Activated T-cell treated with anti-CD3 and anti-CD28 coated beads, Interleukin-2, amount 50 U/mL, for 4 hours (primary cell): ENCODE measurements at regions not wholly inside any gene's neighbourhood (a gene's known extent, or its start where the extent isn't known, plus 50 kb on each side); places are given as distances from the start of the nearest gene placed in this dataset.

Experiments
- ATAC-seq, 2 donors: fragments of 200-7000 bp; cut with Tn5 transposase; one replicate each; pipeline ENCODE4 v1.10.0; 2021
- DNase-seq: peaks from one replicate; pipeline ENCODE4 v3.0.0-alpha.2; 2020
- H3K27me3 Mint-ChIP-seq: one replicate; pipeline ENCODE4 v1.8.0; 2021; ENCODE audit warnings: low read depth, mixed read lengths
- H3K36me3 Mint-ChIP-seq: one replicate; pipeline ENCODE4 v1.8.0; 2022; ENCODE audit warnings: mixed read lengths; ENCODE audit not compliant: insufficient read depth
- H3K4me1 Mint-ChIP-seq: one replicate; pipeline ENCODE4 v1.8.0; 2021; ENCODE audit warnings: low read depth, mixed read lengths
- H3K4me3 Mint-ChIP-seq: one replicate; pipeline ENCODE4 v1.8.0; 2021; ENCODE audit warnings: mild to moderate bottlenecking, moderate library complexity, mixed read lengths
- H3K9me3 Mint-ChIP-seq: one replicate; pipeline ENCODE4 v1.8.0; 2021; ENCODE audit warnings: mixed read lengths

- Mint-ChIP-seq H3K27me3 (peaks cover 2% of the 10 kb centered on the region), H3K9me3 (no peaks in the 10 kb centered on the region), H3K36me3 (no peaks in the 10 kb centered on the region), H3K4me3 (no peak overlapping the region), H3K4me1 (no peaks in the 10 kb centered on the region)
- ATAC-seq (no peak), DNase-seq (no peak)
Measured at GRCh38 chr14:36055681-36056225, 120.8 kb downstream of the PTCSC3 start.

- no peaks in the 10 kb centered on the region for H3K4me1 Mint-ChIP-seq
- peaks cover 2% of the 10 kb centered on the region for H3K27me3 Mint-ChIP-seq
- no peak overlapping the region for H3K4me3 Mint-ChIP-seq
- ATAC-seq (no peak), DNase-seq (no peak)
- H3K9me3 Mint-ChIP-seq = no peaks in the 10 kb centered on the region
- H3K36me3 Mint-ChIP-seq = no peaks in the 10 kb centered on the region
Measured at GRCh38 chr14:36055052-36055378, 121.5 kb downstream of the PTCSC3 start.

GRCh38 chr14:36054353-36055051, 122.0 kb downstream of the PTCSC3 start:
- Mint-ChIP-seq H3K36me3 (no peaks in the 10 kb centered on the region), H3K4me3 (no peak overlapping the region), H3K9me3 (no peaks in the 10 kb centered on the region), H3K27me3 (peaks cover 2% of the 10 kb centered on the region), H3K4me1 (no peaks in the 10 kb centered on the region)
- no peak for ATAC-seq
- no peak for DNase-seq

GRCh38 chr14:36052681-36053080, 123.8 kb downstream of the PTCSC3 start:
- no peaks in the 10 kb centered on the region for H3K36me3 Mint-ChIP-seq
- no peaks in the 10 kb centered on the region for H3K4me1 Mint-ChIP-seq
- DNase-seq (no peak), ATAC-seq (no peak)
- no peak overlapping the region for H3K4me3 Mint-ChIP-seq
- no peaks in the 10 kb centered on the region for H3K9me3 Mint-ChIP-seq
- H3K27me3 Mint-ChIP-seq = peaks cover 2% of the 10 kb centered on the region

- no peak for ATAC-seq
- Mint-ChIP-seq H3K4me1 (no peaks in the 10 kb centered on the region), H3K4me3 (no peak overlapping the region), H3K9me3 (no peaks in the 10 kb centered on the region), H3K27me3 (peaks cover 2% of the 10 kb centered on the region), H3K36me3 (no peaks in the 10 kb centered on the region)
- DNase-seq = no peak
Measured at GRCh38 chr14:36052063-36052462, 124.5 kb downstream of the PTCSC3 start.

GRCh38 chr14:36048667-36049066, 127.9 kb downstream of the PTCSC3 start:
- DNase-seq (no peak), ATAC-seq (no peak)
- H3K4me1 Mint-ChIP-seq = no peaks in the 10 kb centered on the region
- no peaks in the 10 kb centered on the region for H3K36me3 Mint-ChIP-seq
- H3K27me3 Mint-ChIP-seq = peaks cover 5% of the 10 kb centered on the region
- H3K4me3 Mint-ChIP-seq = no peak overlapping the region
- no peaks in the 10 kb centered on the region for H3K9me3 Mint-ChIP-seq

GRCh38 chr14:36047912-36048311, 128.6 kb downstream of the PTCSC3 start:
- peaks cover 6% of the 10 kb centered on the region for H3K27me3 Mint-ChIP-seq
- ATAC-seq (no peak), DNase-seq (no peak)
- no peak overlapping the region for H3K4me3 Mint-ChIP-seq
- no peaks in the 10 kb centered on the region for H3K9me3 Mint-ChIP-seq
- H3K4me1 Mint-ChIP-seq = no peaks in the 10 kb centered on the region
- no peaks in the 10 kb centered on the region for H3K36me3 Mint-ChIP-seq

- H3K27me3 Mint-ChIP-seq = peaks cover 5% of the 10 kb centered on the region
- DNase-seq = no peak
- H3K4me1 Mint-ChIP-seq = no peaks in the 10 kb centered on the region
- ATAC-seq = no peak
- no peak overlapping the region for H3K4me3 Mint-ChIP-seq
- no peaks in the 10 kb centered on the region for H3K36me3 Mint-ChIP-seq
- no peaks in the 10 kb centered on the region for H3K9me3 Mint-ChIP-seq
Measured at GRCh38 chr14:36035675-36036074, 140.8 kb downstream of the PTCSC3 start.

GRCh38 chr14:36028665-36029064, 147.9 kb downstream of the PTCSC3 start:
- no peak for DNase-seq
- H3K4me3 Mint-ChIP-seq = no peak overlapping the region
- H3K4me1 Mint-ChIP-seq = no peaks in the 10 kb centered on the region
- H3K9me3 Mint-ChIP-seq = no peaks in the 10 kb centered on the region
- H3K36me3 Mint-ChIP-seq = no peaks in the 10 kb centered on the region
- ATAC-seq = no peak
- peaks cover 5% of the 10 kb centered on the region for H3K27me3 Mint-ChIP-seq

- Mint-ChIP-seq H3K4me3 (no peak overlapping the region), H3K27me3 (peaks cover 5% of the 10 kb centered on the region), H3K4me1 (no peaks in the 10 kb centered on the region), H3K36me3 (no peaks in the 10 kb centered on the region), H3K9me3 (no peaks in the 10 kb centered on the region)
- no peak for DNase-seq
- no peak for ATAC-seq
Measured at GRCh38 chr14:36028218-36028617, 148.3 kb downstream of the PTCSC3 start.

GRCh38 chr14:36027354-36027753, 149.2 kb downstream of the PTCSC3 start:
- Mint-ChIP-seq H3K27me3 (peaks cover 5% of the 10 kb centered on the region), H3K4me1 (no peaks in the 10 kb centered on the region), H3K36me3 (no peaks in the 10 kb centered on the region), H3K4me3 (no peak overlapping the region), H3K9me3 (no peaks in the 10 kb centered on the region)
- no peak for DNase-seq
- ATAC-seq = no peak

- no peaks in the 10 kb centered on the region for H3K9me3 Mint-ChIP-seq
- peaks cover 5% of the 10 kb centered on the region for H3K27me3 Mint-ChIP-seq
- H3K36me3 Mint-ChIP-seq = no peaks in the 10 kb centered on the region
- ATAC-seq (no peak), DNase-seq (no peak)
- H3K4me3 Mint-ChIP-seq = no peak overlapping the region
- peaks cover 3% of the 10 kb centered on the region for H3K4me1 Mint-ChIP-seq
Measured at GRCh38 chr14:36022765-36023410, 153.6 kb downstream of the PTCSC3 start.

- peak in 1 of 2 donors; percentile 23 for ATAC-seq
- H3K36me3 Mint-ChIP-seq = no peaks in the 10 kb centered on the region
- DNase-seq = no peak
- peaks cover 2% of the 10 kb centered on the region for H3K27me3 Mint-ChIP-seq
- H3K4me3 Mint-ChIP-seq = no peak overlapping the region
- peaks cover 3% of the 10 kb centered on the region for H3K4me1 Mint-ChIP-seq
- H3K9me3 Mint-ChIP-seq = no peaks in the 10 kb centered on the region
Measured at GRCh38 chr14:36021591-36022320, 154.8 kb downstream of the PTCSC3 start.

- no peaks in the 10 kb centered on the region for H3K36me3 Mint-ChIP-seq
Measured at GRCh38 chr14:36021030-36021422, 155.5 kb downstream of the PTCSC3 start.

More at GRCh38 chr14:36021030-36021422, 155.5 kb downstream of the PTCSC3 start:
- Mint-ChIP-seq H3K27me3 (no peaks in the 10 kb centered on the region), H3K4me3 (no peak overlapping the region), H3K4me1 (peaks cover 3% of the 10 kb centered on the region), H3K9me3 (no peaks in the 10 kb centered on the region)
- DNase-seq (no peak), ATAC-seq (peak in 1 of 2 donors; percentile 25)
